ENCODE measurements at regions not wholly inside any gene's neighbourhood (a gene's known extent, or its start where the extent isn't known, plus 50 kb on each side); places are given as distances from the start of the nearest gene placed in this dataset.

DNA sequence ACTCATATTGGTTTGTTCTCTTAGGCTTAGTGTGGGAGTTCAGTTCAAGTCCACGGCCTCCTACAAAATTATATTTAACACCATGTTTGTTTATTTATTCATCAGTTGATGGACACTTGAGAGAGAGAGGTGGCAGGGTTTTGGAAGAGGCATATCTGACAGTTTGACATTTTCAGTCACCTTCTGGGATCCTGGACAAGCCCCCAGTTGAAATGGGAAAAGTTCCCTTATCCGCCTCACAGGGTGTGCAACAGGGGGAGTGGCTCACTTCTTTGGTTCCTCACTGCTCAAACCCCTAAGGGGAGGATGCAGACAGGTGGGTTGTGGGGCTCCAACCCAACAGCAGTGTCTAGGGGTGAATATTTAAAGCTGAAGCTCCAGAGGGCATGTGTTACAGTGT, 52.3 kb upstream of the TNFSF18 start:
- TF ChIP-seq, protein P1, sequence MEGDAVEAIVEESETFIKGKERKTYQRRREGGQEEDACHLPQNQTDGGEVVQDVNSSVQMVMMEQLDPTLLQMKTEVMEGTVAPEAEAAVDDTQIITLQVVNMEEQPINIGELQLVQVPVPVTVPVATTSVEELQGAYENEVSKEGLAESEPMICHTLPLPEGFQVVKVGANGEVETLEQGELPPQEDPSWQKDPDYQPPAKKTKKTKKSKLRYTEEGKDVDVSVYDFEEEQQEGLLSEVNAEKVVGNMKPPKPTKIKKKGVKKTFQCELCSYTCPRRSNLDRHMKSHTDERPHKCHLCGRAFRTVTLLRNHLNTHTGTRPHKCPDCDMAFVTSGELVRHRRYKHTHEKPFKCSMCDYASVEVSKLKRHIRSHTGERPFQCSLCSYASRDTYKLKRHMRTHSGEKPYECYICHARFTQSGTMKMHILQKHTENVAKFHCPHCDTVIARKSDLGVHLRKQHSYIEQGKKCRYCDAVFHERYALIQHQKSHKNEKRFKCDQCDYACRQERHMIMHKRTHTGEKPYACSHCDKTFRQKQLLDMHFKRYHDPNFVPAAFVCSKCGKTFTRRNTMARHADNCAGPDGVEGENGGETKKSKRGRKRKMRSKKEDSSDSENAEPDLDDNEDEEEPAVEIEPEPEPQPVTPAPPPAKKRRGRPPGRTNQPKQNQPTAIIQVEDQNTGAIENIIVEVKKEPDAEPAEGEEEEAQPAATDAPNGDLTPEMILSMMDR (IDR thresholded peaks at IDR 0.05), result no peak
- TF ChIP-seq POLR2A (IDR thresholded peaks at IDR 0.05), result no peak
- TF ChIP-seq EP300 (IDR thresholded peaks at IDR 0.05), result no peak
- Histone ChIP-seq H3K4me3 (no peak overlapping the region), H3K4me1 (ENCODE audit: insufficient read depth) (no peaks in the 10 kb centered on the region), H3K9me3 (peaks cover 0 to 4% of the 10 kb centered on the region in 2 donors), H3K36me3 (no peaks in the 10 kb centered on the region), H3K27me3 (no peaks in the 10 kb centered on the region), H3K27ac (no peak overlapping the region)
- intact Hi-C loops (cut with DNase I), result no loop called here
- WGBS, 3 donors, result 92 to 96% (median 94%) methylated on average over 2 of the region's 2 CpGs
- no peak for DNase-seq

DNA sequence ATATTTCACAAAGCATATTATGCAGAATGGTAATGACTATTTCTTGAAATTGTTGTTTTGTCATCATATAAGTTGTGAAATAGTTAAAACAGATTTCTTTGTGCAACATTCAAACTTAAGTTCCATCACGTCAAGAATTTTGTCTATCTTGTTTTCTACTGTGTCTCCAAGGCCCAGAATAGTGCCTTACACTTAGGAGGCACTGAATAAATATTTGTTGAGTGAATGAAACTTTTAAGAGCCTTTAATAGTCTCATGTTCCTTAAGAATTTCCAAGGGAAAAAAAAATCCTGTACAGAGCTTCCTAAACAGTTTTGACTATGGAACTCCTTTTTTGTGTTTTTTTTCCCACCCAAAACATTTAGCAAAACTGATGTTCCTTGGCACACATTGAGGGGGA, 50.8 kb upstream of the TNFSF18 start:
- intact Hi-C loops (cut with DNase I), result no loop called here
- 44 to 56% (median 52%) methylated on average over 1 of the region's 1 CpG for WGBS, 3 donors
- H3K36me3 ChIP-seq, result no peaks in the 10 kb centered on the region

DNA sequence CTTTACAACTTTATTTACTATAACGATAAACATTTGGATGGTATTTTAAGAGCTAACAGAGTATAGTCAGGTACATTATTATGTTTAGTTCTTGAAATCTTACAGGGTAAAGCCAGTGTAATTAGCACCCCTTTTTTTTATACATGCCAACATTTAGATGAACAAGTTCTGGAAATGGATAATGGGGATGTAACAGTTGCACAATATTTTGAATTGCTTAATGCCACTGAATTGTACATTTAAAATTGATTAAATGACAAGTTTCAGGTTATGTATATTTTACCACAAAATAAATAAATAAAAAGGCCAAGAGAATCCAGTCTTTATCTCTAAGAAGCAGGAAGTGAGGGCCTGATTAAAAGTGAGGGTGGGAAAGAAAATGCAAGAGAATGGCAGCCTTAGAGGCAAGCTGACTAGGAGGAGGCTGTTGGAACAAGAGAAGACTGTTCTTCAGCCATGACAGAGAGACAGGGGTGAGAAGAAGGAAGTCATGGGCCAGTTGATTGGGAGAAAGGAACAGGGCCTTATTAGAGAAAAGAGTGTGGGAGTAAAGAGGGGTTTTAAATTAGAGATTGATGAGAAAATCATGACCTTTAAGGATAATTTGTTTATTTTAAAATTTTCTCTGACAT, 49.9 kb upstream of the TNFSF18 start:
- Histone ChIP-seq H3K36me3 (no peaks in the 10 kb centered on the region), H3K4me3 (no peak overlapping the region), H3K4me1 (ENCODE audit: insufficient read depth) (no peaks in the 10 kb centered on the region), H3K27me3 (no peaks in the 10 kb centered on the region), H3K9me3 (peaks cover 0 to 4% of the 10 kb centered on the region in 2 donors), H3K27ac (no peak overlapping the region)
- WGBS, 3 donors, result 94 to 97% (median 96%) methylated on average over 1 of the region's 1 CpG
- DNase-seq, result no peak
- intact Hi-C loops (cut with DNase I), result no loop called here
- TF ChIP-seq POLR2A (IDR thresholded peaks at IDR 0.05) (no peak), EP300 (IDR thresholded peaks at IDR 0.05) (no peak)
- TF ChIP-seq, protein P1 (IDR thresholded peaks at IDR 0.05), result no peak

More for the DNA sequence above, 50.8 kb upstream of the TNFSF18 start:
- DNase-seq, result no peak
- Histone ChIP-seq H3K27ac (no peak overlapping the region), H3K9me3 (peaks cover 0 to 4% of the 10 kb centered on the region in 2 donors), H3K4me1 (ENCODE audit: insufficient read depth) (no peaks in the 10 kb centered on the region), H3K4me3 (no peak overlapping the region), H3K27me3 (no peaks in the 10 kb centered on the region)
- TF ChIP-seq EP300 (IDR thresholded peaks at IDR 0.05) (no peak), POLR2A (IDR thresholded peaks at IDR 0.05) (no peak)
- TF ChIP-seq, protein P1 (IDR thresholded peaks at IDR 0.05), result no peak
